IMR-90 (cell line): ENCODE measurements at regions not wholly inside any gene's neighbourhood (a gene's known extent, or its start where the extent isn't known, plus 50 kb on each side); places are given as distances from the start of the nearest gene placed in this dataset.

Experiments
- ATAC-seq: fragments of 200-7000 bp; cut with Tn5 transposase; 2 replicates; pipeline ENCODE4 v1.9.1; 2020; ENCODE audit warnings: low read depth, mild to moderate bottlenecking, moderate library complexity
- BruUV-seq: library from RNA; stranded (reverse); fragments of 400-500 nt; replicated peaks from 2 replicates; lab custom pipeline; 2021; lab: Mats Ljungman, UMichigan
- CTCF ChIA-PET: fragments of 300-600 bp; formaldehyde crosslinking; extraction: SDS; loops from one replicate; lab custom pipeline; 2021; ENCODE audit warnings: antibody characterized with exemption; lab: Yijun Ruan, JAX
- POLR2A ChIA-PET: fragments of 300-600 bp; sonication (Branson Sonifier 250); formaldehyde crosslinking; loops from one replicate; lab custom pipeline; 2022; ENCODE audit warnings: antibody characterized with exemption; ENCODE audit not compliant: unreplicated experiment; lab: Charles Lee
- DNase-seq: peaks from one replicate; pipeline ENCODE4 v3.0.0; 2013
- H2AFZ ChIP-seq: replicated peaks from 2 replicates; pipeline ENCODE3; 2013; ENCODE audit warnings: low read length, mild to moderate bottlenecking; ENCODE audit not compliant: poor library complexity
- H2AK5ac ChIP-seq: 2 replicates; pipeline ENCODE4 v1.6.1; 2013; ENCODE audit warnings: low read depth, low read length, inconsistent platforms
- H2AK9ac ChIP-seq: replicated peaks from 2 replicates; pipeline ENCODE3; 2013; ENCODE audit warnings: mild to moderate bottlenecking, low read depth, low read length, moderate library complexity; ENCODE audit not compliant: poor library complexity
- H2BK120ac ChIP-seq: 2 replicates; pipeline ENCODE4 v1.6.1; 2013; ENCODE audit warnings: low read depth, low read length, inconsistent platforms
- H2BK15ac ChIP-seq: 3 replicates; pipeline ENCODE4 v1.6.1; 2013; ENCODE audit warnings: low read depth, low read length, inconsistent platforms
- H2BK20ac ChIP-seq: 2 replicates; pipeline ENCODE4 v1.6.1; 2013; ENCODE audit warnings: low read depth, mild to moderate bottlenecking, inconsistent platforms, low read length, moderate library complexity
- H2BK5ac ChIP-seq: 2 replicates; pipeline ENCODE4 v1.6.1; 2013; ENCODE audit warnings: mild to moderate bottlenecking, low read depth, low read length, inconsistent platforms; ENCODE audit not compliant: poor library complexity, severe bottlenecking
- H3K14ac ChIP-seq: replicated peaks from 2 replicates; pipeline ENCODE4 v1.6.1; 2013; ENCODE audit warnings: low read depth, low read length, inconsistent platforms
- H3K18ac ChIP-seq: 2 replicates; pipeline ENCODE4 v1.6.1; 2013; ENCODE audit warnings: low read depth, low read length, control low read depth
- H3K23ac ChIP-seq: 2 replicates; pipeline ENCODE4 v1.6.1; 2013; ENCODE audit warnings: low read depth, low read length, inconsistent platforms
- H3K27ac ChIP-seq: 2 replicates; pipeline ENCODE4 v1.5.1; 2013; ENCODE audit warnings: mild to moderate bottlenecking, control low read depth, low read length; ENCODE audit not compliant: insufficient read depth
- H3K27me3 ChIP-seq: 2 replicates; pipeline ENCODE4 v1.6.1; 2013; ENCODE audit warnings: low read length; ENCODE audit not compliant: control insufficient read depth, insufficient read depth
- H3K36me3 ChIP-seq: 2 replicates; pipeline ENCODE4 v1.6.1; 2013; ENCODE audit warnings: low read length, mixed read lengths; ENCODE audit not compliant: control insufficient read depth, insufficient read depth
- H3K4ac ChIP-seq: 2 replicates; pipeline ENCODE4 v1.6.1; 2013; ENCODE audit warnings: low read depth, low read length, inconsistent platforms
- H3K4me1 ChIP-seq: 2 replicates; pipeline ENCODE4 v1.6.1; 2013; ENCODE audit warnings: low read length, mixed read lengths; ENCODE audit not compliant: control insufficient read depth, insufficient read depth
- H3K4me2 ChIP-seq: 2 replicates; pipeline ENCODE4 v1.6.1; 2013; ENCODE audit warnings: low read depth, mild to moderate bottlenecking, control low read depth, low read length, moderate library complexity
- H3K4me3 ChIP-seq: 2 replicates; pipeline ENCODE4 v1.5.1; 2013; ENCODE audit warnings: low read depth, mild to moderate bottlenecking, control low read depth, low read length, moderate library complexity; ENCODE audit not compliant: insufficient read depth
- H3K56ac ChIP-seq: 2 replicates; pipeline ENCODE4 v1.6.1; 2013; ENCODE audit warnings: low read length, inconsistent platforms; ENCODE audit not compliant: insufficient read depth; ENCODE audit errors: extremely low read depth
- H3K79me1 ChIP-seq, 2 experiments: 2 replicates each; pipeline ENCODE4 v1.6.1; 2013; ENCODE audit warnings: low read length in 2 of 2, inconsistent platforms in 1 of 2, low read depth in 1 of 2
- H3K9ac ChIP-seq: 2 replicates; pipeline ENCODE4 v1.6.1; 2013; ENCODE audit warnings: low read depth, low read length, control low read depth
- H3K9me1 ChIP-seq: 2 replicates; pipeline ENCODE4 v1.6.1; 2013; ENCODE audit warnings: low read length, inconsistent platforms; ENCODE audit not compliant: insufficient read depth
- H3K9me3 ChIP-seq: 2 replicates; pipeline ENCODE4 v1.6.1; 2013; ENCODE audit warnings: low read length; ENCODE audit not compliant: control insufficient read depth, insufficient read depth
- H4K20me1 ChIP-seq: 2 replicates; pipeline ENCODE4 v1.6.1; 2013; ENCODE audit warnings: low read length, inconsistent platforms; ENCODE audit not compliant: insufficient read depth
- H4K5ac ChIP-seq: 2 replicates; pipeline ENCODE4 v1.6.1; 2013; ENCODE audit warnings: mild to moderate bottlenecking, low read depth, low read length, control low read depth
- H4K8ac ChIP-seq, 2 experiments: 2 replicates each; pipeline ENCODE4 v1.6.1; 2013; ENCODE audit warnings: low read depth in 2 of 2, low read length in 2 of 2, control low read depth in 1 of 2, inconsistent platforms in 1 of 2
- H4K91ac ChIP-seq: 2 replicates; pipeline ENCODE4 v1.6.1; 2013; ENCODE audit warnings: low read depth, low read length, inconsistent platforms; ENCODE audit not compliant: insufficient read depth
- CEBPB ChIP-seq: IDR thresholded peaks from 2 replicates; pipeline ENCODE4 v1.6.1; 2012; ENCODE audit warnings: low read depth, low read length, improper control_type of control experiment
- CHD1 ChIP-seq: IDR thresholded peaks from 2 replicates; pipeline ENCODE4 v1.6.1; 2012; ENCODE audit warnings: low read depth, low read length, improper control_type of control experiment
- MAFK ChIP-seq: IDR thresholded peaks from 2 replicates; pipeline ENCODE4 v1.6.1; 2012; ENCODE audit warnings: low read depth, low read length, improper control_type of control experiment
- NFE2L2 ChIP-seq: fragments of 150-350 bp; IDR thresholded peaks from 2 replicates; pipeline ENCODE4 v1.6.1; 2016; ENCODE audit warnings: low read depth, mild to moderate bottlenecking, low read length
- RCOR1 ChIP-seq: IDR thresholded peaks from 2 replicates; pipeline ENCODE4 v1.6.1; 2012; ENCODE audit warnings: mild to moderate bottlenecking, low read length, improper control_type of control experiment; ENCODE audit not compliant: insufficient replicate concordance
- RFX5 ChIP-seq: IDR thresholded peaks from 2 replicates; pipeline ENCODE4 v1.8.0; 2012; ENCODE audit warnings: low read depth, mild to moderate bottlenecking, low read length, moderate library complexity
- WGBS, 2 experiments: methylation state at CpG; one replicate each; pipeline versions ENCODE4 v1.1.5 to v1.1.7; 2013; ENCODE audit warnings: missing lambda C conversion rate in 2 of 2; ENCODE audit not compliant: insufficient read length in 1 of 2; ENCODE audit errors: extremely low coverage in 2 of 2; 5-methylcytosine and 5-hydroxymethylcytosine counted together
- dilution Hi-C: fragments of 300-500 bp; cut with HindIII; formaldehyde crosslinking; loops from one replicate; pipeline ENCODE4 v1.14.3; 2018; ENCODE audit warnings: low sequenced_read_pairs; ENCODE audit not compliant: unreplicated experiment
- in situ Hi-C: fragments of 300-500 bp; cut with MboI; formaldehyde crosslinking; loops from 3 replicates; pipeline ENCODE4 v1.14.3; 2019; ENCODE audit warnings: low sequenced_read_pairs, inconsistent platforms, mixed read lengths
- intact Hi-C: fragments of 100-400 bp; cut with micrococcal nuclease; formaldehyde crosslinking; loops from 2 replicates; pipeline ENCODE4 v1.10.0; 2022
- TF ChIP-seq, protein P1 (sequence below): fragments of 150-350 bp; IDR thresholded peaks from 2 replicates; pipeline ENCODE4 v1.6.1; 2017; ENCODE audit warnings: mild to moderate bottlenecking, antibody characterized with exemption, low read length, low read depth
- TF ChIP-seq, protein P2 (sequence below): conservative IDR thresholded peaks from 2 replicates; pipeline ENCODE4 v1.5.1; 2012; ENCODE audit warnings: mild to moderate bottlenecking, low read depth, low read length, improper control_type of control experiment

DNA sequence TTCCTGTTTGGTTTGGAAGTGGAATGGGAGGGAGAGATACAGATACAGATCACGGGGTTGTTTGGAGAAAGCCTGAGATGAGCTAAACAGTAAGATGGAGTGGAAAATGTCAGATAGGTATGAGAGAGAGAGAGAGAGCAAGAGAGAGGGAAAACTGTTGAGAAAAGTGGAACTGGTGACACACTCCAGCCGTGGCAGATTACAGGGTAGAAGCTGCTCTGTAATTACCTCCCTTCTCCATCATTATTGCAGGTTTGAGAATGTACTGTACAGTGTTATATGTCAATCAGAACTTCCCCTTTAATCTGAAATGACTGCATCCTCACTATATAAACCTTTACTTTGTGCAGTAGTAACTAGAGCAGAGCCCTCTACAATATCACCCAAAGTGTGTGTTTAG is 74.5 kb upstream of the WWC1 start:
- ChIA-PET CTCF (interaction anchor here (0.7 kb wide), 1 partner anchor 1129 kb away, joined by 3 read pairs; no protein-coding TSS in a partner anchor), POLR2A (no interaction called here)
- H3K4me1 ChIP-seq = no peaks in the 10 kb centered on the region
- ATAC-seq = no peak
- H3K79me1 ChIP-seq = no peaks in the 10 kb centered on the region
- no peak overlapping the region for H3K27ac ChIP-seq
- H3K18ac ChIP-seq = no peak overlapping the region
- H3K27me3 ChIP-seq = no peaks in the 10 kb centered on the region; the same call in 1 of the 2 replicates
- H2AK9ac ChIP-seq = no peak overlapping the region
- no peaks in the 10 kb centered on the region for H3K9me1 ChIP-seq
- H3K4me2 ChIP-seq = no peak overlapping the region
- no peak overlapping the region for H3K4me3 ChIP-seq
- dilution Hi-C loops = no loop called here
- H3K9me3 ChIP-seq = no peaks in the 10 kb centered on the region
- intact Hi-C loops = no loop called here
- no peak overlapping the region for H4K8ac ChIP-seq
- H2AK5ac ChIP-seq = no peak overlapping the region
- in situ Hi-C loops = loop anchor here (5.0 kb wide), 1 partner anchor 635 kb away; no protein-coding TSS in a partner anchor
- no peak overlapping the region for H2BK15ac ChIP-seq
- no peak overlapping the region for H2AFZ ChIP-seq
- no CpG with 5 or more reads among the region's 2 CpGs for WGBS, 2 experiments
- H3K9ac ChIP-seq = no peak overlapping the region
- DNase-seq = no peak
- H3K36me3 ChIP-seq = no peaks in the 10 kb centered on the region
- BruUV-seq = no TSS peak
- TF ChIP-seq NFE2L2 (no peak), RFX5 (no peak), MAFK (no peak), CHD1 (no peak), CEBPB (no peak), RCOR1 (no peak)
- TF ChIP-seq, protein P1, sequence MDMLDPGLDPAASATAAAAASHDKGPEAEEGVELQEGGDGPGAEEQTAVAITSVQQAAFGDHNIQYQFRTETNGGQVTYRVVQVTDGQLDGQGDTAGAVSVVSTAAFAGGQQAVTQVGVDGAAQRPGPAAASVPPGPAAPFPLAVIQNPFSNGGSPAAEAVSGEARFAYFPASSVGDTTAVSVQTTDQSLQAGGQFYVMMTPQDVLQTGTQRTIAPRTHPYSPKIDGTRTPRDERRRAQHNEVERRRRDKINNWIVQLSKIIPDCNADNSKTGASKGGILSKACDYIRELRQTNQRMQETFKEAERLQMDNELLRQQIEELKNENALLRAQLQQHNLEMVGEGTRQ = no peak
- TF ChIP-seq, protein P2, sequence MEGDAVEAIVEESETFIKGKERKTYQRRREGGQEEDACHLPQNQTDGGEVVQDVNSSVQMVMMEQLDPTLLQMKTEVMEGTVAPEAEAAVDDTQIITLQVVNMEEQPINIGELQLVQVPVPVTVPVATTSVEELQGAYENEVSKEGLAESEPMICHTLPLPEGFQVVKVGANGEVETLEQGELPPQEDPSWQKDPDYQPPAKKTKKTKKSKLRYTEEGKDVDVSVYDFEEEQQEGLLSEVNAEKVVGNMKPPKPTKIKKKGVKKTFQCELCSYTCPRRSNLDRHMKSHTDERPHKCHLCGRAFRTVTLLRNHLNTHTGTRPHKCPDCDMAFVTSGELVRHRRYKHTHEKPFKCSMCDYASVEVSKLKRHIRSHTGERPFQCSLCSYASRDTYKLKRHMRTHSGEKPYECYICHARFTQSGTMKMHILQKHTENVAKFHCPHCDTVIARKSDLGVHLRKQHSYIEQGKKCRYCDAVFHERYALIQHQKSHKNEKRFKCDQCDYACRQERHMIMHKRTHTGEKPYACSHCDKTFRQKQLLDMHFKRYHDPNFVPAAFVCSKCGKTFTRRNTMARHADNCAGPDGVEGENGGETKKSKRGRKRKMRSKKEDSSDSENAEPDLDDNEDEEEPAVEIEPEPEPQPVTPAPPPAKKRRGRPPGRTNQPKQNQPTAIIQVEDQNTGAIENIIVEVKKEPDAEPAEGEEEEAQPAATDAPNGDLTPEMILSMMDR = no peak
- H2BK120ac ChIP-seq = no peak overlapping the region
- H4K91ac ChIP-seq = no peak overlapping the region
- no peak overlapping the region for H2BK20ac ChIP-seq
- H3K23ac ChIP-seq = no peak overlapping the region
- H3K4ac ChIP-seq = no peak overlapping the region
- H2BK5ac ChIP-seq = no peak overlapping the region
- H4K20me1 ChIP-seq = no peaks in the 10 kb centered on the region
- H3K56ac ChIP-seq = no peak overlapping the region
- H4K5ac ChIP-seq = no peak overlapping the region
- H3K14ac ChIP-seq = no peak overlapping the region
